Stimulated activated CD4-positive, alpha-beta T cell treated with anti-CD3 and anti-CD28 coated beads, Interleukin-4, amount 100 ng/mL, for 1 hour (primary cell): ENCODE measurements at regions not wholly inside any gene's neighbourhood (a gene's known extent, or its start where the extent isn't known, plus 50 kb on each side); places are given as distances from the start of the nearest gene placed in this dataset.

Source experiments
- DNase-seq: peaks from one replicate; pipeline ENCODE4 v3.0.0-alpha.2; 2020

- DNase-seq, result no peak
These were observed 549.2 kb upstream of the ID4 start for GRCh38 chr6:19287928-19288327.

GRCh38 chr6:19289457-19289856 is 547.7 kb upstream of the ID4 start:
- DNase-seq, result no peak

- no peak for DNase-seq
These were observed 539.3 kb upstream of the ID4 start for GRCh38 chr6:19297880-19298279.

- DNase-seq, result no peak
These were observed 538.7 kb upstream of the ID4 start for GRCh38 chr6:19298421-19298820.

GRCh38 chr6:19299129-19299528 is 538.0 kb upstream of the ID4 start:
- no peak for DNase-seq

- DNase-seq, result no peak
These were observed 535.2 kb upstream of the ID4 start for GRCh38 chr6:19301980-19302379.

- DNase-seq, result no peak
These were observed 533.8 kb upstream of the ID4 start for GRCh38 chr6:19303383-19303782.

- no peak for DNase-seq
These were observed 527.5 kb upstream of the ID4 start for GRCh38 chr6:19309661-19310060.

- no peak for DNase-seq
These were observed 525.4 kb upstream of the ID4 start for GRCh38 chr6:19311786-19312185.

- no peak for DNase-seq
These were observed 524.8 kb upstream of the ID4 start for GRCh38 chr6:19312241-19312978.

- no peak for DNase-seq
These were observed 519.7 kb upstream of the ID4 start for GRCh38 chr6:19317431-19317986.

- no peak for DNase-seq
These were observed 518.2 kb upstream of the ID4 start for GRCh38 chr6:19319005-19319404.

- no peak for DNase-seq
These were observed 517.0 kb upstream of the ID4 start for GRCh38 chr6:19320111-19320581.

- DNase-seq, result no peak
These were observed 514.3 kb upstream of the ID4 start for GRCh38 chr6:19322691-19323485.

GRCh38 chr6:19324376-19324775 is 512.8 kb upstream of the ID4 start:
- no peak for DNase-seq

GRCh38 chr6:19325335-19325789 is 511.8 kb upstream of the ID4 start:
- DNase-seq, result no peak

- no peak for DNase-seq
These were observed 509.9 kb upstream of the ID4 start for GRCh38 chr6:19327241-19327640.

GRCh38 chr6:19327661-19328060 is 509.5 kb upstream of the ID4 start:
- no peak for DNase-seq

GRCh38 chr6:19329078-19329477 is 508.1 kb upstream of the ID4 start:
- no peak for DNase-seq

- DNase-seq, result no peak
These were observed 506.1 kb upstream of the ID4 start for GRCh38 chr6:19331089-19331488.

- no peak for DNase-seq
These were observed 504.2 kb upstream of the ID4 start for GRCh38 chr6:19332806-19333460.

- DNase-seq, result no peak
These were observed 503.2 kb upstream of the ID4 start for GRCh38 chr6:19333936-19334335.

- no peak for DNase-seq
These were observed 500.6 kb upstream of the ID4 start for GRCh38 chr6:19336579-19336978.
